ENCODE measurements at regions not wholly inside any gene's neighbourhood (a gene's known extent, or its start where the extent isn't known, plus 50 kb on each side); places are given as distances from the start of the nearest gene placed in this dataset.

GRCh38 chr9:16304301-16304700, 566.2 kb downstream of the BNC2 start:
- Histone ChIP-seq H3K79me2 (ENCODE audit: insufficient read depth, low read depth, low read length) (no peaks in the 10 kb centered on the region), H3K36me3 (ENCODE audit: insufficient read depth, low read length) (no peaks in the 10 kb centered on the region), H3K9me2 (ENCODE audit: insufficient read depth, low read length) (no peaks in the 10 kb centered on the region), H3K4me2 (ENCODE audit: low read length) (no peak overlapping the region), H4K20me1 (ENCODE audit: insufficient read depth, low read length) (no peaks in the 10 kb centered on the region), H3K4me3 (ENCODE audit: low read depth, low read length, poor library complexity, severe bottlenecking) (no peak overlapping the region), H3K4me1 (ENCODE audit: insufficient read depth, low read length, poor library complexity, severe bottlenecking) (no peaks in the 10 kb centered on the region), H3K9me3 (ENCODE audit: low read length) (no peaks in the 10 kb centered on the region), H2AFZ (ENCODE audit: low read length) (no peak overlapping the region), H3K27ac (ENCODE audit: low read depth, low read length, poor library complexity, severe bottlenecking) (no peak overlapping the region)
- POLR2A ChIA-PET = no interaction called here
- CTCF ChIA-PET (ENCODE audit: unreplicated experiment) = no interaction called here
- no TSS peak for BruUV-seq (replicated peaks)
- TF ChIP-seq EZH2phosphoT487 (IDR thresholded peaks at IDR 0.05; ENCODE audit: borderline replicate concordance, low read depth, low read length) = no peak
- no peak for TF ChIP-seq CTCF (conservative IDR thresholded peaks at IDR 0.05; ENCODE audit: low read length)
- intact Hi-C loops (cut with micrococcal nuclease; ENCODE audit: unreplicated experiment) = no loop called here
- no peak for DNase-seq (ENCODE audit: low spot score)

GRCh38 chr9:16306586-16306985, 563.9 kb downstream of the BNC2 start:
- intact Hi-C loops (cut with micrococcal nuclease; ENCODE audit: unreplicated experiment) = no loop called here
- POLR2A ChIA-PET = interaction anchor here (0.7 kb wide), 2 partner anchors 79 to 567 kb away, joined by 3 to 5 read pairs; no protein-coding TSS in a partner anchor
- Histone ChIP-seq H3K4me1 (ENCODE audit: insufficient read depth, low read length, poor library complexity, severe bottlenecking) (no peaks in the 10 kb centered on the region), H3K9me3 (ENCODE audit: low read length) (no peaks in the 10 kb centered on the region), H3K79me2 (ENCODE audit: insufficient read depth, low read depth, low read length) (no peaks in the 10 kb centered on the region), H3K36me3 (ENCODE audit: insufficient read depth, low read length) (no peaks in the 10 kb centered on the region), H4K20me1 (ENCODE audit: insufficient read depth, low read length) (no peaks in the 10 kb centered on the region), H2AFZ (ENCODE audit: low read length) (no peak overlapping the region), H3K9me2 (ENCODE audit: insufficient read depth, low read length) (no peaks in the 10 kb centered on the region), H3K4me3 (ENCODE audit: low read depth, low read length, poor library complexity, severe bottlenecking) (no peak overlapping the region), H3K4me2 (ENCODE audit: low read length) (no peak overlapping the region), H3K27ac (ENCODE audit: low read depth, low read length, poor library complexity, severe bottlenecking) (no peak overlapping the region)
- TF ChIP-seq EZH2phosphoT487 (IDR thresholded peaks at IDR 0.05; ENCODE audit: borderline replicate concordance, low read depth, low read length) = no peak
- TF ChIP-seq CTCF (conservative IDR thresholded peaks at IDR 0.05; ENCODE audit: low read length) = no peak
- CTCF ChIA-PET (ENCODE audit: unreplicated experiment) = no interaction called here
- no peak for DNase-seq (ENCODE audit: low spot score)
- BruUV-seq (replicated peaks) = no TSS peak

- DNase-seq (ENCODE audit: low spot score) = no peak
- H2AFZ ChIP-seq (ENCODE audit: low read length) = no peak overlapping the region
- H3K9me3 ChIP-seq (ENCODE audit: low read length) = no peaks in the 10 kb centered on the region
- no peaks in the 10 kb centered on the region for H3K9me2 ChIP-seq (ENCODE audit: insufficient read depth, low read length)
- no peaks in the 10 kb centered on the region for H3K79me2 ChIP-seq (ENCODE audit: insufficient read depth, low read depth, low read length)
- no peak overlapping the region for H3K4me2 ChIP-seq (ENCODE audit: low read length)
- H3K4me3 ChIP-seq (ENCODE audit: low read depth, low read length, poor library complexity, severe bottlenecking) = no peak overlapping the region
- no peak overlapping the region for H3K27ac ChIP-seq (ENCODE audit: low read depth, low read length, poor library complexity, severe bottlenecking)
- no peaks in the 10 kb centered on the region for H4K20me1 ChIP-seq (ENCODE audit: insufficient read depth, low read length)
- H3K4me1 ChIP-seq (ENCODE audit: insufficient read depth, low read length, poor library complexity, severe bottlenecking) = no peaks in the 10 kb centered on the region
- CTCF ChIA-PET (ENCODE audit: unreplicated experiment) = no interaction called here
- no peaks in the 10 kb centered on the region for H3K36me3 ChIP-seq (ENCODE audit: insufficient read depth, low read length)
- BruUV-seq (replicated peaks) = no TSS peak
- POLR2A ChIA-PET = interaction anchor here (0.6 kb wide), 2 partner anchors 53 to 554 kb away, joined by 3 read pairs; no protein-coding TSS in a partner anchor
- intact Hi-C loops (cut with micrococcal nuclease; ENCODE audit: unreplicated experiment) = no loop called here
- no peak for TF ChIP-seq CTCF (conservative IDR thresholded peaks at IDR 0.05; ENCODE audit: low read length)
- TF ChIP-seq EZH2phosphoT487 (IDR thresholded peaks at IDR 0.05; ENCODE audit: borderline replicate concordance, low read depth, low read length) = no peak
Measured at GRCh38 chr9:16307626-16308195, 562.8 kb downstream of the BNC2 start.
